HG02798 (cell line): ENCODE measurements at regions not wholly inside any gene's neighbourhood (a gene's known extent, or its start where the extent isn't known, plus 50 kb on each side); places are given as distances from the start of the nearest gene placed in this dataset.
A peak's percentile ranks its signal among the peaks of the same experiment; 100 is the strongest.

Source experiments
- ATAC-seq: cut with Tn5 transposase; IDR thresholded peaks from one replicate; pipeline ENCODE4 v1.9.1; 2021; ENCODE audit warnings: mild to moderate bottlenecking; ENCODE audit not compliant: unreplicated experiment, poor library complexity

GRCh38 chr3:72144773-72145505 lies 360.0 kb upstream of the PROK2 start:
- peak; percentile 64 for ATAC-seq

GRCh38 chr3:72143966-72144717 lies 359.2 kb upstream of the PROK2 start:
- no peak for ATAC-seq

- no peak for ATAC-seq
Measured at GRCh38 chr3:72143322-72143721, 358.4 kb upstream of the PROK2 start.

GRCh38 chr3:72142028-72142427 lies 357.1 kb upstream of the PROK2 start:
- no peak for ATAC-seq

GRCh38 chr3:72141264-72141663 lies 356.3 kb upstream of the PROK2 start:
- ATAC-seq, result no peak

GRCh38 chr3:72139316-72139715 lies 354.4 kb upstream of the PROK2 start:
- no peak for ATAC-seq

GRCh38 chr3:72137865-72138861 lies 353.2 kb upstream of the PROK2 start:
- ATAC-seq, result peak; percentile 44

- ATAC-seq, result no peak
Measured at GRCh38 chr3:72135636-72136035, 350.7 kb upstream of the PROK2 start.

- ATAC-seq, result peak; percentile 44
Measured at GRCh38 chr3:72134989-72135451, 350.1 kb upstream of the PROK2 start.

- ATAC-seq, result no peak
Measured at GRCh38 chr3:72133329-72134011, 348.5 kb upstream of the PROK2 start.

- ATAC-seq, result no peak
Measured at GRCh38 chr3:72131899-72132298, 347.0 kb upstream of the PROK2 start.

- no peak for ATAC-seq
Measured at GRCh38 chr3:72130565-72130964, 345.6 kb upstream of the PROK2 start.

GRCh38 chr3:72129501-72130094 lies 344.6 kb upstream of the PROK2 start:
- no peak for ATAC-seq

GRCh38 chr3:72128921-72129320 lies 344.0 kb upstream of the PROK2 start:
- ATAC-seq, result no peak

- ATAC-seq, result no peak
Measured at GRCh38 chr3:72127844-72128243, 342.9 kb upstream of the PROK2 start.

GRCh38 chr3:72127224-72127612 lies 342.3 kb upstream of the PROK2 start:
- ATAC-seq, result no peak

- ATAC-seq, result no peak
Measured at GRCh38 chr3:72126441-72127223, 341.7 kb upstream of the PROK2 start.

GRCh38 chr3:72123908-72124441 lies 339.0 kb upstream of the PROK2 start:
- peak; percentile 49 for ATAC-seq
